ENCODE measurements at regions not wholly inside any gene's neighbourhood (a gene's known extent, or its start where the extent isn't known, plus 50 kb on each side); places are given as distances from the start of the nearest gene placed in this dataset.

DNA sequence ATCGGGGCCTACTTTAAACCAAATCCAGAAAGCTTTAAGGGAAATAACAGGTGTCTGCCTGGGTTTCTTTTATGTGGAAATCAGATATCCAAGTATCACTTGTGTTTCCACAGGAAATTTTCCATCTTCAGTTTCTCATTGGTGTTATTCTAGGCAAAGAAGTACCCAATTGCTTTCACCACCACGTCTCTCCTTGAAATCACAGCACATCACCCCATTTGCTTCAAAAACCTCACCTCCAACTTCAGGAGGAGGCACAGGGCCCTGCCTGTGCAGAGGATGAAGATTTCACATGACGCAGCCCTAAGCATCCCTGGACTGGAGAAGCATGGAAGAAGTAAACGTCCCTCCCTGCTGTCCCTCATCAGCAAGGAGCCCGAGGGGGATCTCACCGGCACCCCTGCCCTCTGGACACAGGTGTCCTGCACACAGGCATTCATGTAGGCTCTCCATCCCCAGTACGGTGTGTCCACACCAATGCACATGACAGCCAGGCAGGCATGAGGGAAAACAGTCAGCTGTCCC lies 182.3 kb downstream of the TBXT start:
- DNase-seq, result no peak

DNA sequence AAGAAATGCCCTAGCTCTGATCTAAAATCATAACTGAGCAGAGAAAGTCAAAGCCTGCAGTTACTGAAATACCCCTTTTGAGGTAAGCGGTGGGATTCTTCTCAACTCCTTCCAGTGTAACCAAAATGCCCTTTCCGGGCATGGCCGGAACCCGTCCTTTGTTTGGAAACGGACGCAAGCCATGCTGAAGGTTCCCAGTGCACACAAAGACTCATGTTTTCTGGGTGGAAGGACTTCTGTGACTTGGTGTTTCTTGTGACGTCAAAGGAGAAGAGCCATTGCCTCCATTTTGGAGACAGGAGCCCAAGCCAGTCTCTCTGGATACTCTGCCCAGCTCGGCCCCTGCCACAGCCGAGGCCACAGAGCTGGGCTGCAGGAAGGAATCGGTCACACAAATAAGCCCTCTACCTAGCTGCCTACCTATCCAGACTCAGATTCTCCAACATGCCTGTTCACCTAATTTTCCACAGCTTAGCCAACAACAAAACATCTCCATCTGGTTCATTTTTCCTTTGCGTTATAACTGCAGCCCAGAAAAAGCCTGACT lies 182.8 kb downstream of the TBXT start:
- no peak for DNase-seq

DNA sequence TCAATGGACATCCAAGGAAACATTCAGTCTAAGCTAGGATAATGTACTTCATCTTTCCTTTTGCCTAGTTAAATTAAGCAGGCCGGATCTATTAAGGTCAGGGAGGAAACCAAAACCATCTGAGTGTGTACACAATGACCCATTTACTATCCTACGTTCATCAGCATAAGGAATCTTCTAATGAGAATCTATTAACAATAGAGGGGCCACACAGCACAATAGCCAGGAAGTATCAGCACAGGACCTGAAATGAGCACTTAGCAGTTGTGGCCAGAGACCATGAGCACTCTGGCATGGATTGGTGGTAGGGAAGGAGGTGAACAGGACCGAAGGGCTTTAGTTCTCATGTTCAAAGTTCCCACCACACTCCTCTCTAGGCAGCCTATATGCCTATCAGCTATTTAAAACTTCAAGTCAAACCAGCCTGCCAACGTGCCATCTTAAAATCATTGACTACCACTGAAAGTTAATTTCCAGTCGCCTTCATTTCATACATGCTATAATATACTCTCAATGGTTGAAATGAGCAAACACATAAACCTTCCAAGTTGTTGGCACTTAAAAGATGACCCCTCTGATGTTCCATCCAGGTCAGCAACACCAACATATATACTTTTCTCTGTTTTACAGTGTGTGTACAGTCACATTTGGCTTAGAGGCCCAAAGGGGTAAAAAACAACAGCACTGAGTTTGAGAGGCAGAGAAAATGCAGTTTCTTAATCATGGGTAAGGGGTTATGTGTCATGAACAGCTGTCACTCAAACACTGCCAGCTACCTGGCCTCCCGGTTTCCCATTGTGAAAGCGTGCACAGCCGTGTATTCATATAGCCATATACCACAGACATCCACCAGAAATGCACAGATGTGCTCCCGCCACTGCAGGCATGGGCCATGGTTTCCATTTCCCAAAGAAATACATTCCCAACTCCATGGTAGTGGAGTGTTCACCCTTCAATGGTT lies 184.3 kb downstream of the TBXT start:
- DNase-seq, result no peak

DNA sequence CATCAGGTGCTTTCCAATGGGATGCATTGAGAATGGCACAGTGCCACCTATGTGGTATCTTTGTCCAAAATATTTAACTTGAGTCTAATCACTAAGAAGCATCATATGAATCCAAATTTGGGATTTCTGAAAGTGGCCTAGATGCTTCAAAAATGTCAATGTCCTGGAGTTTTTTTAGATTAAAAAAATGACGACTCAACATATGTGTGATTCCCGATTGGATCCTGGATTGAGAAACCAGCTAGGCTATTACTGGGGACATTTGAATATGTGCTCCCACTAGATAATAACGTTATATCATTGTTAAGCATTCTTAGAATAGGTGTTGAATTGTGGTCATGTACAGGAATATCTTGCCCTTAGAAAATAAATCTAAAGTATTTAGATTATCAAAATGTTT lies 189.2 kb downstream of the TBXT start:
- DNase-seq, result no peak

DNA sequence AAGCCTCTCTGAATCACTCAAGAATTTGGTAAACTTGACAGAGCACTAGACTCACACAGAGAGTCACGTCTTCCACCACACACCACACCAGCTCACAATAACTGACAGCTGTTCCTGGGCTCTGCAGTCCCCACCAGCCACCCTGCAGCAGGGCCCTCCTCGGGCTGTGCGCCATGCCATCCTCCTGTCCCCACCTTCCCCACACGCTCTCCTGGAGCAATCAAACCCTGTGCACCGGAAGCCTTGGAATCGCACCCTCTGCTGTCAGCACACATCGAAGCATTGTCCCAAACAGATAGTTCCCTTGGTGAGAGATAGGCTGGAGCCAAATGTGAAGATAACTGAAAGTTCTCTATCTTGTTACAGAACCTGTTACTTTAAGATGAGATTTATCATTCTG lies 191.0 kb downstream of the TBXT start:
- DNase-seq, result no peak

DNA sequence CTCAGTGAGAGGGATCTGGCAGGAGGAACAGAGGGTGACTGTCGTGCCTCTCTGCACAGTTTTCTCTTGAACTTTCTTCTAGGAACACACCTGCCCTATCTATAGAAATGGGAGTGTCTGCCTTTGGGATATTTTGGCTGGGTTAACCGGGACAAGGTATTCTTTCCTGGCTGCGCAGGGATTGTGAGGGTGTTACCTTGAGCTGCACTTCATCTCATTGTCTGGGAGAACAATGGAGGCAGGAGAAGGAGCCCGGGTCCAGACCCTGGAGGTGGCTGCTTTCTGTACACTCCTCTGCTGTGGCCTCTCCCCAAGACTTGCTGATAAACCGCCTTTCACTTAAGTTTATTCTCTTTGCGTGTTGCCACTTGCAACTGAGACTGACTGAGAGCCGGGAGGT lies 192.8 kb downstream of the TBXT start:
- DNase-seq, result no peak

DNA sequence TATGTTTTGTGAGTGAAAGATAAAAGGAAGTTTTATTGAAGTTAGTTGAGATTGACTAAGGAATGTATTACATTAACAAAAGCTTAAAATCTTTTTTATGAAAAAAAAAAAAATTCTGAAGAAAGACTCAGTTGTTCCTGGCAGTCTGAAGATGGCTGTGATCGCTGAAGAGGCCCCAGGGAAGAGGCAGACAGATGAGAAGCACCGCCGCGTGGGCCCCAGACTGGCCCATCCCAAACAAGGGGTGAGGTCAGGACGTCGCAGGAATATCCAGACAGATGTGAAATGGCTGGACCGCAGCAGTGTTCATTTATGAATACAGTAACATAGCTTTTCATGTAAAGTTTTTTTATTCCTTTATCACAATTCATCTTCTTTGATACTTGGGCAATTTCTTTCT lies 194.2 kb downstream of the TBXT start:
- DNase-seq, result no peak

DNA sequence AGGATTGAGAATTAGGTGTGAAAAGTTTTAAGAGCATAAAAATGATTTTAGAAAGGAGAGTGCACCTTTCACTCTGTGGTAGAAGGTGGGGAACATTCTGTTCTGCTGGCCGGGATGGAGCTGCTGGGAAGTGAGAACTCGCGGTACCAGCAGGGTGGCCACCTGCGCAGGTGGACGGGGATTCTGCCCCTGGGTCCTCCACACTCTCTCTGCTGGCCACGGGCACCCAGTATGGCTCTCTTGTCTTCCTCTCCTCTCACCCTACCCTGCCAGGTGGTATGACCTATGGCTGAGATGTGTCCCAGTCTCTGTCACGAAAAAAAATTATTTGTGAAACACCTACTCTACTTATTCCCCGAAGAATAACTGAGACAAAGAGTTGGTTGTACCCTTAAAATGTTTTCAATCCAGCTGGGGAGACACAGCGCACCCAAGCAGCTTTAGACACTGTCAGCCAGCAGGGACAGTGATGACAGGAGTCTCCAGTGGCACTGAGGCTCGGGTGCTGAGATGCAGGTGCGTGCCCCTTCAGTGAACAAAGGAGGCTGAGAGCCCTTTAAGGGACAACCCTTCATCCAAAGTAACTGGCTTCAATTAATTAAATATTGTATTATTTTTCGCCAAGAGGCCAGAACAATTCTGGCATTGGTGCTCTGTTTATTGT lies 195.4 kb downstream of the TBXT start:
- no peak for DNase-seq

DNA sequence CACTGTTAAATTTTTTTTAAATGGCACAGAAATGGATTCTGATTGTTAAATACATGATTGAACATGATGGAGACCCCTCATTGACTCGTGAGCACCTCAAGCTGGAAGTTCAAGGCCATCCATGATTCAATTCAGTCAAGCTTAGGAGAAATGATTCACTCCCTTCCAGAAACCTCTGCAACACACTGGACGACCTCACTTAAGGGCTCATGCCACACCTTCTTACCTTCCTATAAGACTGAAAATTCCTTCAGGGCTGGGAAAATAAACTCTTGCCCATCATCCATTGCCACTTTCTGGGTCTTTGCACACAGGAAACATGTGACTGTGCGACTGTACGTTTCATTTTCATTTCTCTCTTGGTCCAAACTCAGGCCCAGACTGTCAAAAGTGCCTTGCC lies 196.4 kb downstream of the TBXT start:
- DNase-seq, result no peak

DNA sequence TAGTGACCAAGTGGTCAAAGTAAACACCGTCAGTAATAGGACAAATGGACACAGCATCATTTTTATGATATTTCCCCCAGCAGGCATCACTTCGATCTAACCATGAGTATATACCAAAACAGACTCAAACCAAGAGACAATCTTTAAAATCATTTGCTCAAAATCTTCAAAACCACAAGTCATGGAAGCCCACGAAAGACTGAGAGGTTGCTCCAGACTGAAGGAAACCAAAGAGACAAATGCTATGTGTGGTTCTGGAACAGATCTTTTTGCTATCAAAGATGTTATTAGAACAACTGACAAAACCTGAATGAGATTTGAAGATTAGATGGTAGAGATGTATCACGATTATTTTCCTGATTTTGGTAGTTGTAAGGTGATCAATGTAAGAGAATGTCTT lies 197.7 kb downstream of the TBXT start:
- no peak for DNase-seq

DNA sequence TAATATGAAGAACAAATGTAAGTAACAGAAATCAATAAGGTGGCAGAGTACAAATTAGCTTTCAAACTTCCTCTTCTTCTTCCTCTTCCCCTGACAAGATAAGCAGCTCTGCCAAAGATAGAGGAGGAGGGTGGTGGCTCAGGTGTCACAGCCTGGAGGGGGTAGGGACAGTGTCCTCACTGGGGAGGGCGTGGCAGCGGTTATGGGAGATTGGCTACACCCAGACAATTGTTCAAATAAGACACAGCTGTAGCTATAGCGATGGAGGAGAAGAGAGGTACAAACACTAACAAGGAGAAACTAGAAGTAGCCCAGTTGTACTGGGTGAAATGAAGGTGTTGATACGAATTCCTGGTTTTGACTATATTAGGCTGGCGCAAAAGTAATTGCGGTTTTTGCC lies 198.5 kb downstream of the TBXT start:
- no peak for DNase-seq

DNA sequence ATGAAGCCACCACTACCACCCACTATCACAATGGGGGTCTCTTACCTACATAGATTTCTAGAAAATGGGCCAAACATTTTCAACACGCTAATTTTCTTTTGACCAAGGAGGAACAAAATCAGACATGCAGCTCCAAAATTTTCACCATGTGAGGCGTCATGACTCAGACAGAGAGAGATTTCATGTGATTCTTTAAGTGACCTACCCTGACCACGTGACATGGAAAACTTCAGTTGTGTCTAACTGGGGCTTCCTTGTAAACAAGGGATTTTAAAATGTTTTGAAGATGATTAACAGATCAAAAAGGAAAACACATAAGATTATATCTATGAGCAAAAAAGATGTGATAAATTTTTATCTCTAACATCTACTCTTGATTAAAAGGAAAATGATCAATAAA lies 199.2 kb downstream of the TBXT start:
- DNase-seq, result no peak

DNA sequence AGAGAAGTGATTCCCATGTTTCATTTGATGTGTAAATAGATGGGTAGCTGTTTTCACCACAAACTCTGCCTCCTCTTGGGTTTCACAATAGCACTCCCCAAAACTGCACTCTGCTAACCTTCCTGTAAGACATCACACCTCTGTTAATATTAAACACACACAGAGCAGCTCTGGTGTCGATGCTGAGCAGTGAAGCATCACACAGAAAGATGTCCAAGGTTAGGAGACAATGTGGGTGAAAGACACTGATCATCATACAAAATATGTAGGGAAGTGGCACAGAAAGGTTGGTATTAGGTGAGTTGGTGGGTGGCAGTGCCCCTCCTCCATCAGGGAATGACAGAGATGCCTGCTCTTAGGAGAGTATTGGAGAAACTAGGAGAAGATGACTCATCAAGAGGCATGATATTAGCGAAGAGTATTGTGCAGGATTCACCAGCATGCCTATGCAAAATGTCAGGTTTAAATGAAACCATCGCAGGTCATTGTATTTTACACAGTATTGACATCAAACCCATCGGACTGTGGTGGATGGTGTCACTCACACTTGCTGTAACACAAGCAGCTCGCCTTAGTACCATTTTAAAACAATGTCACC lies 199.7 kb downstream of the TBXT start:
- DNase-seq, result no peak

DNA sequence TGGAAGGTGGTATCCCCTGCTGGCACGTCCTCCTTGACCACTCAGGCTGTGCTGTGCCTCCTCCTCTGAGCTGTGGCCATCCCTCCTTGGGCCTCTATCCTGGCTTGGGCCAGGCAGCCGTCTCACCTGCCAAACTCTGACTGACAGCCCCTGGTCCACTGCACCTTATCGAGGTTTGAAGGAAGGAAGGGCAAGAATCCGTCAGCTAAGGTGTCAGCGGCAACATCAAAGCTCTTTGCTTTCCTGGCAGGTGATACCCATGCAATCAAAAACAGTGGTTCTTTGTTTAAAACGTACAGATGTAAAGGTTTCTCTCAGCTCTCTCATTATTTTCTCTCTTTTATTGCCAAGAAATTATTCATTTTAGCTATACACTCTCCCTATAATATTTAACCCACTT lies 203.9 kb downstream of the TBXT start:
- no peak for DNase-seq

DNA sequence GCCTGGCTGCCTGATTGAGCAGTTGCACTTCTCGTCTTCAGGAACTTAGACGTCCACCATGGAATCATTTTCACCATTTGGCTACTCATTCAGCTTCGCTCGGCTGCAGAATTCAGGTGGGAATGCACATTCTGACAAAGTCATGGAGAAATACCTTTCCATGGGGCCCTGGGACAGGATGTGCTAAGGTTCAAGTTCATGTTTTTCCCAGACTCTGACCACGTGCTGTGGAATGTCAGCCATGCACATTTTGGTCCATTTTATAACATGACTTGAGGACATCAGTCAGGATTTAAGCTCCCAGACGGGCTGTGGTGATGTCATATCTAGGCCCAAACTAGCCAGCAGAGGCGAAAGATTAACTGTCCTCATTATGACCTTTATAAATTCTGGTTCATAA lies 205.3 kb downstream of the TBXT start:
- no peak for DNase-seq

DNA sequence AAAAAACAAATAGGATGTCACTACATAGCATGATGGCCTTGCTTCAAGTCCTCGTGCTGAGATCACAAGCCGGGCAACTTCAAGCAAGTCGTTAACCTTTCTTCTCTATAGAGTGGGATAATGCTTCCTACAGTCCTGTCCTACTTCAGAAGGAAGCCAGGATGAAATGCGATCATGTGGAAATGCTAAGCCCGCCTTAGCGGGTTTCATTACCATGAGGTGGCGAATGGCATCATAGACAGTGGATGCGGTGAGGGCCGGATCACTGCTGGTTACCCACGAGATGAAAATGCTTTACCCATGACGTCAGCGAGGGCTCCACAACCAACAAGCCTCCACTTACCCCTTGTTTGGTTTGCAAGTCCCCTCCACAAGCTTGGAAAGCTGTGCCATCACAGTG lies 206.4 kb downstream of the TBXT start:
- DNase-seq, result no peak

DNA sequence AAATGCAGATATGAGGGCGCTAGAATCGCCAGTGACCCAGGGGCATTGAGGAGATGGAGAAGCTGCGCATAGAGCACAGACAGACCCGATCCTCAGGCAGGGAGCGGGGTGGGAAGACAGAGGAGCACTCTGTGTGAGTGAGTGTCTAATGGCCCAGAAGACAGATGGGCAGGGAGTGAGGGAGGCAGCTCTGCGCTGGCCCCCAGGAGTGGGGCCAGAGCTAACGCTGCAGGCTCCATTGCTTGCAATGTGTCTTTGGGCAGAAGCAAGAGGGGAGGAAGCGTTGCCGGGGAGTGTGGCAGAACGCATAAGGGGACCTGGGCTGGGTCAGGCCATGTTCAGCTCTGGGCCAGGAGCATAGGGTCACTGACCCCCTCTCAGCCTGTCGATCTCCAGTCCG lies 207.0 kb downstream of the TBXT start:
- DNase-seq, result no peak

DNA sequence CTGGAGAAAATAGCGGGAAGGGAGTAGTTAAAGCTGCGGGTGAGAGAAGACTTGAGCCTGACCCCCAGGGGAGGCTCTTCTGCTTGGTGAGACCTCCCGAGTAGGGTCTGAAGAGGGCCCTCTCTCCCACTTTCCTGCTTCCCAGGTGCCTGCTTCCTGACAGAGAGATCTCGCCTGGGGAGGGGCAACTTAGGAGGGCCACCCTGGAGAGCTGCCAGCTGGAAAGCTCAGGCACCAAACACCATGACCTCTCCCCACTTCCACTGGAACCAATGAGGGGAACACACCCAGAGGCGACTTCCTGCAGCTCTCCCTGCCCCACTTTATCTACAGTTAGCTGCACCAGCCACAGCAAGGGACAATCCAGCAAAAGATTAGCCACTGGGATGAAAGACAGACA lies 208.0 kb downstream of the TBXT start:
- DNase-seq, result no peak

DNA sequence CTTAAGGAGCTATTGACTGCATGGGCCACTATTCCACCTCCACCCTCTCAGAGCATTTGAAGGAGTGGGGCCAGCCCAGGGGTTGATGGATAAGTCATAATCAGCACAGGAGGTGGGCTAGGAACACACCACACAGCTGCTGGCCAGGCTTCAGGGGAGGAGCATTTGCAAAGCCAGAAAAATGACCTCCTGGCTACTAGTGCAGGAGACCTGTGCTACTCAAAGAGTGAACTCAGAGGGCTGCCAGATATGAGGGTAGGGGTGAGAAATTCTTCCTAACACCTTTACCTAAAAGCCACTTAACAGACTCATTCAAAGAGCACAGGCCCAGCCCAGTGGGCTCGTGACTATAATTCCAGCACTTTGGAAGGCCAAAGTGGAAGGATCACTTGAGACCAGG lies 210.8 kb downstream of the TBXT start:
- DNase-seq, result no peak

DNA sequence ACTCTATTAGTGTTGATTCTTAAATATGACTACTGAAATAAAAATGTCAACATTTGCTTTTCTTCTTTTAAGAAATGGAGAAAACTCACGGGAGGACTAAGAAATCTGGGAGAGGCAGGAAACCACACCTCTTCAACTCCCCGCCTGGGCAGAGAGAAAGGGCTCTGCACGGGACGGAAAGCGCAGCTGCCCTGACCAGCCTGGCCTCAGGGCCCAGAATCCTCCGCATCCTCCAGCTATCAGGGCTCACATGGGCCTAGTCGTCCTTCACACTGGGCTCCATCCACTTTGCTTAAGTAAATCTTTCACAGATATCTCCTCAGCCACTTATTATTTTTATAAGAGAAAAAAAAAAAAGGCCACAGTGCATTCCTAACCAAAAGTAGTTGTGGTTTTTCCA lies 215.1 kb downstream of the TBXT start:
- DNase-seq, result no peak

DNA sequence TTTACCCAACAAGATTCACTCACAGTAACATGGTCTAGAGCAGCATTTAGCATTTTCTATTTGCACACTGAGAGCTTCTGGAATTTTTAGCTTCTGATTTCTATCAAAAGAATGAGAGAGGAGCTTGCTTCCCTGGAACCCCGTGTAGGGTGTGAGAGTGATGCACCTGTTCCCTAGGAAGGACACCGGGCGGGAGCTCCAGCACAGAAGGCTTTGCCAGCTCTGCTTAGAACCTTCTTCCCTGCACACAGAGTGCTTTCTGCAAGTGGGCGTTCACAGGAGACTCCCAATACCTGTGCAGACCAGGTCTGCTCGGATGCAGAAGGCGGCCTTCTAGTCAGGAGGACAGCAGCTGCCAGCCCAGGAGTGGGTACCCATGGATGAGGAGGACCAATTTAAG lies 217.3 kb downstream of the TBXT start:
- no peak for DNase-seq

DNA sequence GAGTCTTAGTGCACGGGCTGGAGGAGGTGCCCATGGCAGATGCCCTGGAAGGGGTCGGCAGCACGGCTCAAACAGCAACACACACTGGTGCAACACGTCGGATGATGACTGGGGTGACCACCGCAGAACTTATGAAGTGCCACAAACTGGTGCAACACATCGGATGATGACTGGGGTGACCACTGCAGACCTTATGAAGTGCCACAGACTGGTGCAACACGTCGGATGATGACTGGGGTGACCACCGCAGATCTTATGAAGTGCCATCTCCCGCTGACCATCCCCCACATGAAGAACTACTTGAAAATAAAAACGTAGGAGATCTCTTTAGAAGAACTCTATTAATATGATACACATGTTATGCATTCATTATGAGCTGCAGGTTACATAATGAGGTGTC lies 218.3 kb downstream of the TBXT start:
- no peak for DNase-seq

DNA sequence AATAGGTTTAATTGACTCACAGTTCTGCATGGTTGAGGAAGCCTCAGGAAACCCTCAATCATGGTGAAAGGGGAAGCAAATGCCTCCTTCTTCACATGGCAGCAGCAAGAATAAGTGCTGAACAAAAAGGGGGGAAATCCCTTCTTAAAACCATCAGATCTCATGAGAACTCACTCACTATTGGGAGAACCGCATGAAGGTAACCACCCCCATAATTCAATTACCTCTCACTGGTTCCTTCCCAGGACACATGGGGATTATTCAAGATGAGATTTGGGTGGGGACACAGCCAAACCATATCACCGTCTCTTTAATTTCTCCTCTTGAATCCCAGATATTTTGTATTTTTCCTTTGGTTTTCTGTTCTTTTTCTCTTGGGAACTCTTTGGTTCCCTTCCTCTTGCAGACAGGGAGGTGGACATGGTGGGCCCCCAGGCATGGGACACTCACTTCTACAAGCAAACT lies 223.6 kb downstream of the TBXT start:
- DNase-seq, result no peak

DNA sequence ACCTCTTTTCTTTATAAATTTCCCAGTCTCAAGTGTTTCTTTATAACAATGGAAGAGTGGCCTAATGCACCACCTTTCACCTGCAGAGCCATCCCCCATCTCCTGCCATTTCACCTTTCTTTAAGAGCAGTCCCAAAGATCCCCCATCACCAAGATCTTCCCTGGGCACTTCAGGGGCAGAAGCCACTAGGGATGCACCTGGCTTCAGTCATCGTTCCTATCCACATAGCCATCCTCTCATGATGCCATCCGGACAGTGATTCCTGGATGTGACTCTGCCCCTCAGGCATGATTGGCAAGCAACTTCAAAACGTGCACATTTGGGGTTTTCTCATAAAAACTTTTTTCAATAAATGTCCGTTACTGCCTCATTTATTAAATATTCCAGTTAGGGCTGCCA lies 225.9 kb downstream of the TBXT start:
- DNase-seq, result no peak
